Loucy (cell line): ENCODE measurements at regions not wholly inside any gene's neighbourhood (a gene's known extent, or its start where the extent isn't known, plus 50 kb on each side); places are given as distances from the start of the nearest gene placed in this dataset.

Experiments used
- H2AFZ ChIP-seq: fragments of 200-600 bp; sonication (generic); 2 replicates; pipeline ENCODE4 v1.6.0; 2016; ENCODE audit warnings: antibody characterized with exemption, mild to moderate bottlenecking, low read length, moderate library complexity
- H3F3A ChIP-seq: fragments of 200-600 bp; 2 replicates; pipeline ENCODE4 v1.6.0; 2016; ENCODE audit warnings: antibody characterized with exemption, low read depth, mild to moderate bottlenecking
- H3K27me3 ChIP-seq: fragments of 200-600 bp; sonication (generic); 2 replicates; pipeline ENCODE4 v1.6.1; 2014; ENCODE audit warnings: low read length, mild to moderate bottlenecking; ENCODE audit not compliant: insufficient read depth, poor library complexity, severe bottlenecking
- H3K36me3 ChIP-seq: fragments of 200-600 bp; sonication (generic); 2 replicates; pipeline ENCODE4 v1.6.1; 2016; ENCODE audit warnings: low read length; ENCODE audit not compliant: insufficient read depth
- H3K4me1 ChIP-seq: fragments of 200-600 bp; sonication (generic); 2 replicates; pipeline ENCODE4 v1.5.1; 2014; ENCODE audit warnings: low read length, mild to moderate bottlenecking; ENCODE audit not compliant: insufficient read depth, poor library complexity, severe bottlenecking
- H3K4me2 ChIP-seq: fragments of 200-600 bp; sonication (generic); 2 replicates; pipeline ENCODE4 v1.6.0; 2014; ENCODE audit warnings: antibody characterized with exemption, low read length, low read depth, mild to moderate bottlenecking; ENCODE audit not compliant: poor library complexity, severe bottlenecking
- H3K4me3 ChIP-seq: fragments of 200-600 bp; sonication (generic); 2 replicates; pipeline ENCODE4 v1.5.1; 2014; ENCODE audit warnings: low read length, mild to moderate bottlenecking, mixed read lengths; ENCODE audit not compliant: poor library complexity, severe bottlenecking
- H3K79me2 ChIP-seq: fragments of 200-600 bp; sonication (generic); 2 replicates; pipeline ENCODE4 v1.6.1; 2014; ENCODE audit warnings: low read length; ENCODE audit not compliant: insufficient read depth
- H3K9ac ChIP-seq: fragments of 200-600 bp; sonication (generic); 2 replicates; pipeline ENCODE4 v1.6.0; 2014; ENCODE audit warnings: mild to moderate bottlenecking, low read depth, low read length, moderate library complexity; ENCODE audit not compliant: poor library complexity, severe bottlenecking
- H3K9me2 ChIP-seq: fragments of 200-600 bp; sonication (generic); replicated peaks from 2 replicates; pipeline ENCODE4 v1.6.1; 2016; ENCODE audit warnings: low read depth, low read length, mixed read lengths
- H3K9me3 ChIP-seq: fragments of 200-600 bp; sonication (generic); 2 replicates; pipeline ENCODE4 v1.6.1; 2014; ENCODE audit warnings: mild to moderate bottlenecking, antibody characterized with exemption, low read length, low read depth; ENCODE audit not compliant: insufficient read depth
- H4K20me1 ChIP-seq: fragments of 200-600 bp; sonication (generic); 2 replicates; pipeline ENCODE4 v1.6.0; 2014; ENCODE audit warnings: antibody characterized with exemption, low read length, mild to moderate bottlenecking; ENCODE audit not compliant: insufficient read depth, poor library complexity, severe bottlenecking
- CTCF ChIP-seq: fragments of 200-600 bp; sonication (generic); conservative IDR thresholded peaks from 2 replicates; pipeline ENCODE4 v1.5.1; 2014; ENCODE audit warnings: mild to moderate bottlenecking, antibody characterized with exemption, low read length
- EZH2phosphoT487 ChIP-seq: fragments of 200-600 bp; IDR thresholded peaks from 2 replicates; pipeline ENCODE4 v1.6.1; 2018; ENCODE audit warnings: antibody characterized with exemption, mild to moderate bottlenecking, moderate library complexity, borderline replicate concordance

GRCh38 chr7:23959821-23960220 lies 249.8 kb downstream of the STK31 start:
- Histone ChIP-seq H3K9me2 (no peaks in the 10 kb centered on the region), H3K4me3 (no peak overlapping the region), H3K4me1 (peaks cover 11% of the 10 kb centered on the region), H2AFZ (no peak overlapping the region), H3K27me3 (no peaks in the 10 kb centered on the region), H3F3A (no peaks in the 10 kb centered on the region), H3K9ac (no peak overlapping the region), H3K9me3 (no peaks in the 10 kb centered on the region), H3K36me3 (no peaks in the 10 kb centered on the region), H4K20me1 (no peaks in the 10 kb centered on the region), H3K4me2 (no peak overlapping the region), H3K79me2 (no peaks in the 10 kb centered on the region)
- TF ChIP-seq CTCF = no peak

- Histone ChIP-seq H3F3A (no peaks in the 10 kb centered on the region), H3K79me2 (no peaks in the 10 kb centered on the region), H3K9ac (no peak overlapping the region), H2AFZ (no peak overlapping the region), H3K27me3 (no peaks in the 10 kb centered on the region), H4K20me1 (no peaks in the 10 kb centered on the region), H3K36me3 (no peaks in the 10 kb centered on the region), H3K9me3 (no peaks in the 10 kb centered on the region), H3K4me2 (no peak overlapping the region), H3K4me3 (no peak overlapping the region), H3K4me1 (peaks cover 9% of the 10 kb centered on the region), H3K9me2 (no peaks in the 10 kb centered on the region)
- TF ChIP-seq EZH2phosphoT487 = no peak
- TF ChIP-seq CTCF = no peak
Measured at GRCh38 chr7:23960361-23960760, 250.3 kb downstream of the STK31 start.

- Histone ChIP-seq H3K36me3 (no peaks in the 10 kb centered on the region), H3K79me2 (no peaks in the 10 kb centered on the region), H3K4me3 (no peak overlapping the region), H3K4me2 (no peak overlapping the region), H3K9ac (no peak overlapping the region), H3K4me1 (peaks cover 12% of the 10 kb centered on the region), H3F3A (no peaks in the 10 kb centered on the region), H3K9me2 (no peaks in the 10 kb centered on the region), H2AFZ (no peak overlapping the region), H4K20me1 (no peaks in the 10 kb centered on the region), H3K27me3 (no peaks in the 10 kb centered on the region), H3K9me3 (no peaks in the 10 kb centered on the region)
- TF ChIP-seq EZH2phosphoT487 (no peak), CTCF (no peak)
Measured at GRCh38 chr7:23963461-23964165, 253.6 kb downstream of the STK31 start.
